ENCODE measurements at regions not wholly inside any gene's neighbourhood (a gene's known extent, or its start where the extent isn't known, plus 50 kb on each side); places are given as distances from the start of the nearest gene placed in this dataset.
"Not testable (repeated sequence)": the region's sequence is repeated elsewhere in the genome, so short reads cannot be mapped to it uniquely, and the experiment has no call there.

DNA sequence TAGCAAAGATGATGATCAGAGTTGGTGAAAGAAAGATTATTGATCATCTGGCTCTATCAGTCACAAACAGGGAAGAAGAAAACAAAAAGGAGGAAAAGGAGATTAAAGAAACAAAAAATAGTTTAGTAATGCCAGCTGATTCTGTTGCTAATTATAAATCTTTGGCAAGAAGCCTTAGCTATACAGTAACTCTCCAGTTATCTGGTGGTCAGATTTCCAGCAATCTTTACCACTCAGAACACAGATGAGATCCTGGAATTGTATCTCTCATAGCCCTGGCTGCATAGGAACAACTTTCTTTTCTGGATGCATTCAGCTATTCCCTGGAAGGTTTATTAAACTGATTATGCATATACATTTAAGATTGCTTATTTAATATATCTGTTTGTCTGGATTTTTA lies 256.8 kb upstream of the ZEB2 start:
- no peak for DNase-seq

DNA sequence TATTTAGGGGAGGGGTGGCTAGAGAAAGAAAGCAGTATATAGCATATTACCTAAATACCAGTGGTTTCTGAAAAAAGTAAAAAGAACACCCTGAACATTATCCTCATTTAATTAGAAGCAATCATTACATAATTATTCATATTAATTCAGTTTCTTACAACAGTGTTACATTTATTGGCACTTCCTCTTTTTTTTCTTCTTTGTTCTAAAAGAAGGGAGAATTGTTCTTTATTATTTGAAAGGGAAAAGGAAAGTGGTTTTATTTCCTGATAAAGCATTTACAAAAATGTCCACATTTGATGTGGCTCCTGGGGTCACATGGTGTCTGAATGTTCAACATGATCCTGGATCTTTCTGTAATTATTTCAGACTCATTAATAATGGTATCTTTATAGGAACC lies 254.9 kb upstream of the ZEB2 start:
- no peak for DNase-seq

DNA sequence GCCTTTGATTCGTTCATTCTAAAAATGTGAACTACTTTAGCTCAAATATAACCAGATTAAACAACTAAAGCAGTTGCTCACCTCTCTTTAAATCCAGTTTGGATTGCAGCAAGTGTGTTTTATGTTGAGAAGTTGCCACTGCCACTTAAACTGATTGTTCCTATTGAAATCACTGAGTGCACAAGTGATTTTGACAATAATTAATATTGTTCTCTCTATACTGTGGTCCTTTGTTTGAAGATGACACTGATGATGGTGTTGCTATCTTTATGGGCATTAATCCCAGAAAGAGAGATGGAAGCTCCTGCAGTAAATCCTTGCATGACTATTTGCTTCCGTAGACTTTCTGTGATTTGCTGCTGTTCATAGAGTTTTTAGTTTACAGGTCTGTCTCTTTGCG lies 251.4 kb upstream of the ZEB2 start:
- no peak for DNase-seq

GRCh38 chr2:144770616-144771230 lies 250.8 kb upstream of the ZEB2 start:
- DNase-seq, result no peak

- not testable (repeated sequence) for DNase-seq
These were observed 241.0 kb upstream of the ZEB2 start for GRCh38 chr2:144760939-144761338.

DNA sequence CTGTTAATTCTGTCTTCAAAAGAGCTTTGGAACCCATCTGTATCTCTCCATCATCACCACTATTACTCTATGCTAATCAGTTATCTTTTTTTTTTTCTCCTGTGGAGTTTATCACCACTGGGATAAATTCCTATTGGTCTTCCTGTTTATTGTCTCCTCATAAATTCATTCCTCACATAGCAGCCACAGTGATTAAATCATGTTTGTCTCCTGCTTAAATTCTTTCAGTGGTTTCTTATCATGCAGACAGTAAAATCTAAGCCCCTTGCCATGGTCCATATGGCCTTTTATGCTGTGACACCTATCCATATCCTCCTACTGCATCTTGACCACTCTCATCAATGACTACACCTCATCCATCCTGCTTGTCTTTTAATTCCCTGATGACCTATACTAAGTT lies 239.8 kb upstream of the ZEB2 start:
- DNase-seq, result no peak

- not testable (repeated sequence) for DNase-seq
These were observed 238.3 kb upstream of the ZEB2 start for GRCh38 chr2:144758196-144758595.

DNA sequence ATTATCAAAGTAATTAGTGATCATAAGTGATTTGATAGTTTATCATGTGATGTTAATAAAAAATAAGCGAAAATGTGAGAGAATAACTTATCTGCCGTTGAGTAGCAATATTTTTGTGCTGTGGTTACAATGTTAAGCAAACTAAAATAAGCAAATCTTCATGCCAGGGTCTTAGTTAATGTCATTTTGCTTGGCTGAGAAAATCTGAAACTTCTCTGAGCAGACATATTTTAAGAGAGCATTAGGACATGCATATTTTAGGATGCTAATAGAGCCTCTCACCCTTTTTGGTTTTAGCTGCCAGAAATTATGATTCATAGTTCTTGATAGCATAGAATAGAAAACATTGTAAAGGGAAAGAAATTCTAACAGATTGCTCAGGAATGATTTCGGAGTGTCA lies 233.5 kb upstream of the ZEB2 start:
- no peak for DNase-seq

GRCh38 chr2:144751142-144751905 lies 231.4 kb upstream of the ZEB2 start:
- DNase-seq, result no peak

GRCh38 chr2:144749188-144749587 lies 229.3 kb upstream of the ZEB2 start:
- no peak for DNase-seq

- DNase-seq, result no peak
These were observed 228.5 kb upstream of the ZEB2 start for GRCh38 chr2:144748443-144748842.

- no peak for DNase-seq
These were observed 227.7 kb upstream of the ZEB2 start for GRCh38 chr2:144747571-144747970.

GRCh38 chr2:144745424-144745823 lies 225.5 kb upstream of the ZEB2 start:
- DNase-seq, result no peak

DNA sequence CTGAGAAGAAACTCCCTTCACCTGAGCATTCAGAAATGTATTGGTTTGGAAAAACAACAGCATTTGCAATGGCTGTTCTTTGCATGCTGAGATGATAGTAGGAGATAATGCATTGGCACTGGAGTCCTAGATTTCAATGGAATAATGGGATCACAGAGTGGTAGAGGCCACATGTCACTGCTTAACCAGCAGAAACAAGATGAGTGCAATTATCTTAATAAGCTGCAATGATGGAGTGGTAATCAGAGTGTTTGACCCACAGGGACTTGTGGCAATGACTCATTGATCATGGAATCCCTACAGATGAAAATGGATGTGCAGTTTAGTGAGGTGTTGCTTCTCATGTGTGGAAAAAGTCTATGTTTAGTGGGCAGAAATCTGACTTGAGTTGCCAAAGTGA lies 218.8 kb upstream of the ZEB2 start:
- no peak for DNase-seq

DNA sequence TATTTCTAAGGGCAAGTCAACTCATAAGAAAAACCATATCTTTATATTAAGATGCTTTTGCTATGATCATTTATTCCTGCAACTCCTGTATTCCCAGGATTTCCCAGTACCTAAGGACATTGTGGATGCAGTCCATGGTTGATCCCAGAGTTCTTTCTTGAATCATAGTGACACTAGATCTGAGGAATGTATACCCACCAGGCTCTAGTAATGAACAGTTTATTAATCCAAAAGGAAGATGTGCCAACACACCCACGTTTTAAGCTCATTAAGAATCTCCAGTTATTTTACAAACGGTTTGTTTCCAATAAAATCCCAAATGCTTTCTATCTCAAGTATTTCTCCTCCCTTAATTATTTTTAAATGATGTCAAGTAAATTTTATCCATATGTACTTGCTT lies 210.8 kb upstream of the ZEB2 start:
- no peak for DNase-seq

DNA sequence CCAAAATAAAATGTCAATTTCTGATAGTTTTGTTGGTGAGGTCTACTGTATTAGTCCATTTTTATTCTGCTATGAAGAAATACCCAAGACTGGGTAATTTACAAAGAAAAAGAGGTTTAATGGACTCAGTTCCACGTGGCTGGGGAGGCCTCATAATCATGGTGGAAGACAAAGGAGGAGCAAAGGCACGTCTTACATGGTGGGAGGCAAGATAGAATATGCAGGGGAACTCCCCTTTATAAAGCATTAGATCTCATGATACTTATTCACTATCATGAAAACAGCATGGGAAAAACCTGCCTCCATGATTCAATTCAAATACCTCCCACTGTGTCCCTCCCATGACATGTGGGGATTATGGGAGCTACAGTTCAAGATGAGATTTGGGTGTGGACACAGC lies 204.5 kb upstream of the ZEB2 start:
- not testable (repeated sequence) for DNase-seq

GRCh38 chr2:144718376-144718775 lies 198.5 kb upstream of the ZEB2 start:
- DNase-seq, result no peak

GRCh38 chr2:144715992-144716391 lies 196.1 kb upstream of the ZEB2 start:
- DNase-seq, result no peak

DNA sequence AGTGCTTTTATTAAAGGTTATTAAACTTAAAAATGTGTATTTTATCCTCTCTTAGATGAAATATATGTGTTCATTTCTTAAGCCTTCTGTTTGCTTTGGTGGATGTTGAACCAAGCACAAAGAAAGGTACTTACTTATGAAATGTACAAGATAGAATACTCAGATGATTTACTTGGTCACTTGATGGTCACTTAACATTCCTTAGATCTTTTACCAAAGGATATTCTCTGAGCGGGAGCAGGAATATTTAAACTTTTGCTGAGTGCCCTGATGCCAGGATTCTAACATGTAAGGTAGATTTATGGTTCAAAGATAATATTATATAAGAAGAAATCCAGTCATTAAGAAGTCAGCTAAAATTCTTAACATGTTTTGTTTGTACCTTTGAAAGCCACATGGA lies 193.5 kb upstream of the ZEB2 start:
- no peak for DNase-seq

DNA sequence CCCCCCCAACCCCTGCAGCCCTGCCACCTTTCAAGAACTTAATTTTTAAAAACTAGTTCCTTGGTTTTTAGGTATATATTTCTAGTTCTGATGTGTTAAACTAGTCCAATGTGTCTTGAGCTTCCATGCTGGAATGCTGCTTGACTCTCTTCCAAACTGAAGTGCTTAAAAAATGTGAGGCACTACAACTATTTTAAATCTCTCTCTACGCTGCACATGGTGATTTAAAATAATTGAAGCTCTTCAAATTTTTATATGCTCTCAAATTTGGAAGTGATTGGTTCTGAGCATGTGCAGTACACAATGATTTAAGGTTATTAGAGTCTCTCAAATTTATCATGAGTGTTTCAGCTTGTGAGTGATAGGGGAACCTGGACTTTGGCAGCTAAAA lies 192.6 kb upstream of the ZEB2 start:
- no peak for DNase-seq

GRCh38 chr2:144711630-144712549 lies 192.0 kb upstream of the ZEB2 start:
- DNase-seq, result no peak

DNA sequence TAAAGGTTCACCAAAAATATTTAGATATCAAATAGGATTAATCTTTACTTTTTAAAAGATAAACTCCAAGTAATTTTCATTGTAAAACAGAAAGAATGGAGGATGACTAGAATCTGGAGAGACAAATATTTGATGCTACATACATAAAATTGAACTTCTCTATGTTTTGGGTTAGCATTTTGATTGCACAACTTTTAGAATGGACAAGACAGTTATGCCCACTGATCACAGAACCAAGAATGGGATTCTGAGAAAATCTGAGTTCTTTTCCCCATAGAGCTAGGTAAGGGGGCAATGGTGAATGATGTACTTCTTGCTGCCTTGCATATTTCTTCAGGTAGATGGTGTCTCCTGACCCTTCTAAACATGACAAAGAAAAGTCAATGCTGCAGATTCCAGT lies 191.2 kb upstream of the ZEB2 start:
- no peak for DNase-seq

GRCh38 chr2:144708626-144709025 lies 188.7 kb upstream of the ZEB2 start:
- no peak for DNase-seq
